Head of caudate nucleus (tissue), 42 donors: ENCODE measurements at regions not wholly inside any gene's neighbourhood (a gene's known extent, or its start where the extent isn't known, plus 50 kb on each side); places are given as distances from the start of the nearest gene placed in this dataset.

ENCODE experiments used
- DNase-seq, 42 donors: peaks; one replicate each; pipeline versions ENCODE4 v3.0.0 to v3.0.0-alpha.2; 2020 to 2021; ENCODE audit warnings: mixed read lengths in 7 of 42
- intact Hi-C: fragments of 100-400 bp; cut with DNase I; formaldehyde crosslinking; loops from one replicate; pipeline ENCODE4 v1.15.0; 2022

DNA sequence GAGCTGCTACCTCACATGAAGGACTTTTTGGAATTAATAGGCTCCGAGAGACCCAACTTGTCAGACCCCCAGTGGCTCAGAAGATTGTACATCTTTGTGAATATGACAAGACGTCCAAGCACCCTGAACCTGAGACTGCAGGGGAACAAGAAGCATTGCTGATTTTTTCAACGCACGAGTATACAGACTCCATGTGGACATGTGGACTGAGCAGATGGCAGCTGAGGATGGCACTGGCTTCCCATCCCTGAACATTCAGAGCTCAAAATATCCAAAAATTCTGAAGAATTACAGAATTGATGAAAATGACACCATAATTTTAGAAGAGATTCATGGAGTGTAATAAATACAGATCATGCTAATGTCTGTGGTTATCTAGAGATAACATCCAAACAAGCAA, 254.1 kb downstream of the MZT1 start:
- no peak for DNase-seq

GRCh38 chr13:72469906-72470305, 257.5 kb downstream of the MZT1 start:
- no peak for DNase-seq
- intact Hi-C loops, result no loop called here

More for the DNA sequence above, 254.1 kb downstream of the MZT1 start:
- intact Hi-C loops, result no loop called here

DNA sequence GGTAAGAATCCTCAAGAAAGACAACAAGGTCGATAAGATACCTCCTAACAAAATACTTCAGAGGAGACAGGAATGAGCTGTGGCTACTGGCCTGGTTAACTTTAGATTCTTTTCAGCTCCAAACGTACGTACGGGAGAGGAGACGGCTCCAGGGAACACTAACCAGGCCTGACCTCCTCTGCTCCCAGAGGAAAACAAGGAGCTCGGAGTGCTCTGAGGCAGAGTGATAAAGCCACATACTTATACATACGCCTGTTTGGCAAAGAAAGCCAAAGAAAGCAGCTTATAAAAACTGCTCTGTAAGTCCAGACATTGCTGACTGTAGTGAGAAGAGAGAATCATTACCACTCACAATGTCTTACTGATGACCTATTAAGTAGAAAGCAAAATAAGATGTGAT, 263.9 kb downstream of the MZT1 start:
- DNase-seq, result no peak
- intact Hi-C loops, result no loop called here

DNA sequence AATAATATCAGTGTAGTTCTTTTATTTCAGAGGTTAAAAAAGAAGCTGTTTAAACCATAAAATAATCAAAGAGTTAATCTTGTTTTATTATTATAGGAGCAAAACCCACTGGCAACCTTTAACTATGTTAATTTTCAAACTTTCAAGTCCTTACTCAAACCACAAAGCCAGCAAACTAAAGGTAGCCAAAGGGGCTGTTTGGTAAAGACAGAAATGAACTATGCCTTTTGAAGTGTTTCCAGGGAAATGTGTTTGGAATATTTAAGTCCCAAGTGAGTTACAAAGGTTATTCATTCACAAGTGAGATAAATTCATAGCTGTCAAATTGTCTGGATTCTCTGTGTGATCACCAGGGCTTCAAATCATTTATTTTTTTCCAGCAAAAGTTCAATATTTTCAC, 264.7 kb downstream of the MZT1 start:
- intact Hi-C loops, result no loop called here
- no peak for DNase-seq

DNA sequence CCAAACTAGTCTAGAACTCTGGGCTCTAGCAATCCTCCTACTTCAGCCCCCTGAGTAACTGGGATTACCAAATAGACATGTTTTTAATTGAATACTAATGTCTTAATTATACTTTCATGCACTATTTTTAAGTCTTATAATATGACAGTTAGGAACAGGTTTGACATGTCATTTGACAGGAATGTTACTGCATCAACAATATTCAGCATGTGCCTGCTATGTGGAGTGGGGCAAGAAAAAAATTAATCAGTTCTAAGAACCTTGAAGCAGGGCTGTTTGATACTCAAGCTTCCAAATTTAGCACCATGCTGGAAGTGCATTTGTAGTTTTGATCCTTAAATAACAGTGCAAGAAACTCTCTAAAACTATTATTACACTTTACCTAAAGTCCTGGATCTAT, 265.3 kb downstream of the MZT1 start:
- intact Hi-C loops, result no loop called here
- DNase-seq, result peak in 1 of 42 donors; percentile 20

GRCh38 chr13:72458701-72459100, 268.7 kb downstream of the MZT1 start:
- no peak for DNase-seq
- intact Hi-C loops, result no loop called here

DNA sequence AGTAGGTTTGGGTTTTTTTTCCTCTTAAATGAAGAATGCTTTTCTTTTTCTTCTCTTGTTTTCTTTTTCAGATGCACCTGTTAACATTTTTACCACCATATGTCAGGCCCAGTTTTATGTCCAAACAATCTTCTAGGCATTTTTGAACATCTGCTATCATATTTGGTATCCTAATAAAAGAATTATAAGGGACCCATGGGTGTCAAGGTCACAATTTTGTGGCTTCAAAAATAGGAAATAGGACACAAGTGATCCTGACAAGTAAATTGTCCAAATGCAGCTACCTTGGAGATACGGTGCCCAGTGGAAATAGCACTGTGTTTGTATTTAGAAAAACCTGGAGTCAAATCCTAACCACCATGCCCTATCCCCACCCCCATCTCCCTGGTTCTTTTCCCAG, 270.3 kb downstream of the MZT1 start:
- no peak for DNase-seq
- intact Hi-C loops, result no loop called here

- intact Hi-C loops, result no loop called here
- DNase-seq, result no peak
Measured at GRCh38 chr13:72456486-72456885, 270.9 kb downstream of the MZT1 start.

DNA sequence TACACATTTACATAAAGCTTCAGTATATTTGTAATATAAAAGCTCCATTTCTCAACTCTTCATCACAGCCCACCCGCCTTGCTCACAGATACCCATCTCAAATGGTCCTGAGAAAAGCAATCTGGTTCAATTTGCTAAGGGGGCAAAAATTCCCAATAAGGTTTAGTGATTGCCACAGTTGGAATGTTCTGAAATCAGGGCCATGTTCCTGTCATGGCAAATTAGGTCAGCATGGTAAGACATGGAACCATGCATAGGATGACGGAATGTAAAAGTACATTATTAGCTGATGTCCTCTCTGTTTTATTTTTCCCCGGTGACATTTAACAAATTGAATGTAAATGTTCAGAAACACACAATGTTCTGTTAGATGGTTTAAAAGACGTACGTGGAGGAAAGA, 274.3 kb downstream of the MZT1 start:
- no peak for DNase-seq
- intact Hi-C loops, result no loop called here

GRCh38 chr13:72448082-72448481, 279.3 kb downstream of the MZT1 start:
- no peak for DNase-seq
- intact Hi-C loops, result no loop called here

GRCh38 chr13:72444999-72445398, 282.4 kb downstream of the MZT1 start:
- DNase-seq, result no peak
- intact Hi-C loops, result no loop called here

GRCh38 chr13:72437458-72437857, 290.0 kb downstream of the MZT1 start:
- DNase-seq, result peak in 1 of 42 donors; percentile 7
- intact Hi-C loops, result no loop called here

DNA sequence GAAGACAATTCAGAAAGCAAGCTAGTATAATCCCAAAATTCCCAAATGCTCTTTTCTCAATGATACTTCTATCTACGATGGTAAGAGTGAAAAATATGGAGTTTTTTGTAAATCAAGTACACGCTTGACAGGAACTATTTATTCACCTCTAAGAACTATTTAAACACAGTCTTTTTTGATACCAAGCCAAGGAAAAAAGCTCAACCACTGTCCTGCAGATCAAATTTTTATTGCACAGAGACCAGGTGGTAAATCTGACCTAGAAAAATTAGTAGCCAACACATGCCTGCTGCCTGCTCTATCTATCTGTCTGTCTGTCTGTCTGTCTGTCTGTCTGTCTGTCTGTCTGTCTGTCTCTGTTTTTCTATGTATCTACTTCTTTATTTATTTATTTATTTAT, 292.2 kb downstream of the MZT1 start:
- DNase-seq, result no peak
- intact Hi-C loops, result no loop called here

DNA sequence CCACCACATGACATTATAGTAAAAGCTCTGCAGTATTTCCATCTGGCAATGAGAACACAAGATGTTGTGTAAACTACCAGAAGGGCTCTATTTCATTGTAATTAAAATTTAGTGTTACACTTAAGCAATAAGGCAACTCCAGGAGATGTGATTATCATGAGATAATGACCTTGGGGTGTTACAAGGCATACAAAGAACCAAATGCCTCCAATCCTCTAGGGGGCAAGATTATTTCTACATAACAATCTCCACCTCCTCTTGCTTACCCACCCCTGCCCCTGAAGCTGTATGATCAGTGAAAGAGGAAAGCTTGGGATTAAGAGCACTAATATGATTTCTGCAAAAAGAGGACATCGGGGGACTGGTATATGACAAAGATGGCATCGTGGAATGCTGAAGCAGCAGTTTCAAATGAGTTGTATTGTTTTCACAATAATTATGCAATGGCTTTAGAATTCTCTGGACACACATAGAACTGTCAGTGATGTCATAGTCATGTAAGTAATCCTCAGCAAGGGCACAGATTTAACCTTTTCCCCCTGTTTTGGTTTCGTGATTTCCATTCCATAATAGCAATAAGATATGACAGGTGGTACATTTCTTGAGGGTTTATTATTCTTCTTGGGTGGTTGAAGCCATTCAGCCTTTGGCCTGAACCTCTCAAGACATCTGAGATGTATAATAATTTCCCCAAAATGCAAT, 295.3 kb downstream of the MZT1 start:
- no peak for DNase-seq
- intact Hi-C loops, result no loop called here

- intact Hi-C loops, result no loop called here
Measured at GRCh38 chr13:72430923-72431322, 296.5 kb downstream of the MZT1 start.

GRCh38 chr13:72427757-72428528, 299.5 kb downstream of the MZT1 start:
- intact Hi-C loops, result no loop called here
- no peak for DNase-seq

More at GRCh38 chr13:72430923-72431322, 296.5 kb downstream of the MZT1 start:
- DNase-seq, result no peak

- no peak for DNase-seq
- intact Hi-C loops, result no loop called here
Measured at GRCh38 chr13:72424059-72424458, 303.4 kb downstream of the MZT1 start.

DNA sequence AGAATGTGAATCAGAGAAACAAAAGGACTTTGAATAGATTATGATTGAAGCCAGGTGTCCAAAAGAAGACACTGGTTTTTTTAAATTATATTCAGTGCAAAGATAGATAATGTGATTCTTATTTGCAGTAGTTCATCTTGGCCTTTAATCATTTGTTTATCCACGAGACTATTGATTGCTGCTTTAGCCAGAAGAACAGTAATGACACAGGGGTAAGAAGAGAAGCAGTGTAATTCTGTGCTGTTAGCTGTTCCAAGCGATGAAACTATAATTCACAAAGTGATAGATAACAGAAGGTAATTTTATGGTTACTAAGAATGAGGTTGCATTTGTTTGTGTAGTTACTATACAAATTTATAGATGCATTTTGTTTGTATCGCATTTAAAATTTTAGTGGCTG, 311.6 kb downstream of the MZT1 start:
- intact Hi-C loops, result no loop called here
- DNase-seq, result no peak

- no peak for DNase-seq
- intact Hi-C loops, result no loop called here
Measured at GRCh38 chr13:72412481-72412880, 314.9 kb downstream of the MZT1 start.

- intact Hi-C loops, result no loop called here
Measured at GRCh38 chr13:72405441-72405840, 322.0 kb downstream of the MZT1 start.

More at GRCh38 chr13:72405441-72405840, 322.0 kb downstream of the MZT1 start:
- no peak for DNase-seq
